Subcutaneous abdominal adipose tissue (tissue), 5 donors: ENCODE measurements at regions not wholly inside any gene's neighbourhood (a gene's known extent, or its start where the extent isn't known, plus 50 kb on each side); places are given as distances from the start of the nearest gene placed in this dataset.

Experiments used
- H3K27ac ChIP-seq: one replicate; pipeline ENCODE4 v1.7.0; 2013; ENCODE audit warnings: low read depth, mild to moderate bottlenecking, inconsistent platforms, low read length, moderate library complexity
- H3K27me3 ChIP-seq, 5 donors: one replicate each; pipeline ENCODE4 v1.7.0; 2013; ENCODE audit warnings: low read length in 5 of 5, inconsistent platforms in 1 of 5; ENCODE audit not compliant: control insufficient read depth in 5 of 5, insufficient read depth in 4 of 5
- H3K36me3 ChIP-seq, 5 donors: one replicate each; pipeline ENCODE4 v1.7.0; 2013; ENCODE audit warnings: low read length in 5 of 5; ENCODE audit not compliant: control insufficient read depth in 5 of 5, insufficient read depth in 5 of 5
- H3K4me1 ChIP-seq, 5 donors: one replicate each; pipeline ENCODE4 v1.7.0; 2013; ENCODE audit warnings: low read length in 5 of 5, mild to moderate bottlenecking in 3 of 5, moderate library complexity in 1 of 5; ENCODE audit not compliant: control insufficient read depth in 5 of 5, insufficient read depth in 5 of 5
- H3K4me3 ChIP-seq, 5 donors: one replicate each; pipeline ENCODE4 v1.7.0; 2013; ENCODE audit warnings: low read length in 5 of 5, low read depth in 1 of 5
- H3K9ac ChIP-seq, 5 donors: one replicate each; pipeline ENCODE4 v1.7.0; 2013; ENCODE audit warnings: low read length in 5 of 5, mild to moderate bottlenecking in 4 of 5, moderate library complexity in 3 of 5
- H3K9me3 ChIP-seq, 5 donors: one replicate each; pipeline ENCODE4 v1.7.0; 2013; ENCODE audit warnings: low read length in 5 of 5; ENCODE audit not compliant: control insufficient read depth in 5 of 5
- donor health status: healthy.
- donor health status: healthy.
- donor health status: healthy.
- donor health status: healthy.
- donor health status: healthy.

- no peak overlapping the region for H3K27ac ChIP-seq
- no peaks in the 10 kb centered on the region for H3K4me1 ChIP-seq
- peaks cover 0 to 11% (median 6%) of the 10 kb centered on the region in 5 donors for H3K9me3 ChIP-seq
- no peak overlapping the region for H3K4me3 ChIP-seq
- H3K27me3 ChIP-seq: no peaks in the 10 kb centered on the region
- no peak overlapping the region for H3K9ac ChIP-seq
- H3K36me3 ChIP-seq: no peaks in the 10 kb centered on the region
Measured at GRCh38 chr4:18844726-18845125, 823.2 kb upstream of the LCORL start.

- Histone ChIP-seq H3K36me3 (no peaks in the 10 kb centered on the region), H3K4me3 (no peak overlapping the region), H3K4me1 (no peaks in the 10 kb centered on the region), H3K9ac (no peak overlapping the region), H3K27ac (no peak overlapping the region), H3K27me3 (no peaks in the 10 kb centered on the region), H3K9me3 (peaks cover 0 to 11% (median 6%) of the 10 kb centered on the region in 5 donors)
Measured at GRCh38 chr4:18842431-18842830, 820.9 kb upstream of the LCORL start.

GRCh38 chr4:18840481-18840880, 818.9 kb upstream of the LCORL start:
- H3K4me3 ChIP-seq: no peak overlapping the region
- no peaks in the 10 kb centered on the region for H3K36me3 ChIP-seq
- no peaks in the 10 kb centered on the region for H3K4me1 ChIP-seq
- peaks cover 0 to 13% (median 6%) of the 10 kb centered on the region in 5 donors for H3K9me3 ChIP-seq
- H3K27ac ChIP-seq: no peak overlapping the region
- no peaks in the 10 kb centered on the region for H3K27me3 ChIP-seq
- no peak overlapping the region for H3K9ac ChIP-seq

GRCh38 chr4:18816228-18816895, 794.8 kb upstream of the LCORL start:
- H3K27me3 ChIP-seq: no peaks in the 10 kb centered on the region
- H3K4me3 ChIP-seq: no peak overlapping the region
- H3K4me1 ChIP-seq: no peaks in the 10 kb centered on the region
- no peak overlapping the region for H3K27ac ChIP-seq
- no peak overlapping the region for H3K9ac ChIP-seq
- H3K36me3 ChIP-seq: no peaks in the 10 kb centered on the region
- H3K9me3 ChIP-seq: no peaks in the 10 kb centered on the region

- no peaks in the 10 kb centered on the region for H3K36me3 ChIP-seq
- no peak overlapping the region for H3K9ac ChIP-seq
- no peaks in the 10 kb centered on the region for H3K27me3 ChIP-seq
- H3K9me3 ChIP-seq: no peaks in the 10 kb centered on the region
- H3K4me3 ChIP-seq: no peak overlapping the region
- no peaks in the 10 kb centered on the region for H3K4me1 ChIP-seq
- no peak overlapping the region for H3K27ac ChIP-seq
Measured at GRCh38 chr4:18815779-18816173, 794.2 kb upstream of the LCORL start.

- no peak overlapping the region for H3K9ac ChIP-seq
- no peak overlapping the region for H3K4me3 ChIP-seq
- no peaks in the 10 kb centered on the region for H3K4me1 ChIP-seq
- no peaks in the 10 kb centered on the region for H3K9me3 ChIP-seq
- H3K36me3 ChIP-seq: no peaks in the 10 kb centered on the region
- no peak overlapping the region for H3K27ac ChIP-seq
- H3K27me3 ChIP-seq: no peaks in the 10 kb centered on the region
Measured at GRCh38 chr4:18815081-18815778, 793.7 kb upstream of the LCORL start.

GRCh38 chr4:18813771-18814170, 792.2 kb upstream of the LCORL start:
- no peaks in the 10 kb centered on the region for H3K27me3 ChIP-seq

GRCh38 chr4:18813055-18813454, 791.5 kb upstream of the LCORL start:
- Histone ChIP-seq H3K4me3 (no peak overlapping the region), H3K36me3 (no peaks in the 10 kb centered on the region), H3K9ac (no peak overlapping the region), H3K9me3 (no peaks in the 10 kb centered on the region), H3K27ac (no peak overlapping the region), H3K27me3 (no peaks in the 10 kb centered on the region), H3K4me1 (no peaks in the 10 kb centered on the region)

More at GRCh38 chr4:18813771-18814170, 792.2 kb upstream of the LCORL start:
- Histone ChIP-seq H3K27ac (no peak overlapping the region), H3K36me3 (no peaks in the 10 kb centered on the region), H3K4me3 (no peak overlapping the region), H3K9me3 (no peaks in the 10 kb centered on the region), H3K4me1 (no peaks in the 10 kb centered on the region), H3K9ac (no peak overlapping the region)

GRCh38 chr4:18803781-18804180, 782.2 kb upstream of the LCORL start:
- Histone ChIP-seq H3K9me3 (no peaks in the 10 kb centered on the region), H3K9ac (no peak overlapping the region), H3K4me3 (no peak overlapping the region), H3K36me3 (no peaks in the 10 kb centered on the region), H3K27ac (no peak overlapping the region), H3K27me3 (no peaks in the 10 kb centered on the region), H3K4me1 (no peaks in the 10 kb centered on the region)

GRCh38 chr4:18798123-18798522, 776.6 kb upstream of the LCORL start:
- Histone ChIP-seq H3K4me3 (no peak overlapping the region), H3K27me3 (no peaks in the 10 kb centered on the region), H3K4me1 (no peaks in the 10 kb centered on the region), H3K9ac (no peak overlapping the region), H3K27ac (no peak overlapping the region), H3K36me3 (no peaks in the 10 kb centered on the region), H3K9me3 (no peaks in the 10 kb centered on the region)
